HG03025 (cell line): ENCODE measurements at regions not wholly inside any gene's neighbourhood (a gene's known extent, or its start where the extent isn't known, plus 50 kb on each side); places are given as distances from the start of the nearest gene placed in this dataset.

Experiments used
- ATAC-seq: cut with Tn5 transposase; IDR thresholded peaks from one replicate; pipeline ENCODE4 v1.9.1; 2021; ENCODE audit warnings: mild to moderate bottlenecking, moderate library complexity; ENCODE audit not compliant: unreplicated experiment, low FRiP score

DNA sequence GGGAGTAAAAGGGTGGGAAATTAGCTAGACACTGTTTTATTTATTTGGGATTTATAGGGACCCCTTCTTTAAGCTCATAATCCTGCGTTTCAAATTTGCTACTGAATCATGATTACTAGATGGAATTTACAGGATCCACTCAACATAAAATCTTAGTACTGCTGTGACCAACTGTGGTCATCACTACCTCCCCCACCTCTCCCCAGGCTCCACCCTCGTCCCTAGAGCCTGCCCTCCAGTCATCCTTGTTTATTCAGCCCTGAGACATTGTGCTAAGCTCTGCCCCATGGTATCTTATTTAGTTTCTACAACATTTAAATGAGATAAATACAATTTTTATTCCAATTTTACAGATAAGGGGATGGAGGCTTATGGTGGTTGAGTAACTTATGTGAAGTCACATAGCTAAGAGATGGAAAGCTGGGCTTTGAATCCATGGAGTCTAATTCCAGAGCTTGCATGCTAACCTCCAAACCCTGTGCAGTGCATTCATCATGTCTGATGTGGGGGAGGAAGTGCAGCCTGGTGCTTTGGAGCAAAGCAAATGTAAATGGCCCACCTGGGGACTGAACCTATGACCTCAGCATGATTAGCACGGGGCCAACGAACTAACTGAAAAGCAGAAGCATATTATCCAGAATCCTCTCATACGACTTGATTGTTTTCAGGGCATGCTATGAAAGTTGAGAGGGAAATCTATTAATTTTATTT is 502.4 kb downstream of the TMEM182 start:
- no peak for ATAC-seq

DNA sequence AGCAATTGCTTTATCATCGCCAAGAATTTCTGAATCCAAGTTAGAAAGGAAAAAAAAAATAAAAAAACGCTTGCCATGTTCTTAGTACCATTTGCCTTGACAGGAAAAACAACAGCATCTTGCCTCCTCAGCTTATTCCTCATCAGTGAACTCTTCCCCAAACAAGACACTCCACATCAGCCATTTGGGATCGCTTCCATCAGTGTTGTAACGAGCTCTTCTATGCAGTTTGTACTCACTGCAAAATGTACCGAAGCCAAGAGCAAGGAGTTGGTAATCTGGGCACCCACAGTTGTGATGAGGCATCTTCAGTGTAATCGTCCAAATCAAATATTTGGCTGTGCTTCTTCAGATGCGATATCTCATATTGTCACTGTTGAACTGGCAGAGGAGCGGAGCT is 503.7 kb downstream of the TMEM182 start:
- ATAC-seq, result no peak

GRCh38 chr2:103268841-103269498 is 507.1 kb downstream of the TMEM182 start:
- no peak for ATAC-seq

- ATAC-seq, result no peak
These were observed 515.0 kb downstream of the TMEM182 start for GRCh38 chr2:103276869-103277268.

DNA sequence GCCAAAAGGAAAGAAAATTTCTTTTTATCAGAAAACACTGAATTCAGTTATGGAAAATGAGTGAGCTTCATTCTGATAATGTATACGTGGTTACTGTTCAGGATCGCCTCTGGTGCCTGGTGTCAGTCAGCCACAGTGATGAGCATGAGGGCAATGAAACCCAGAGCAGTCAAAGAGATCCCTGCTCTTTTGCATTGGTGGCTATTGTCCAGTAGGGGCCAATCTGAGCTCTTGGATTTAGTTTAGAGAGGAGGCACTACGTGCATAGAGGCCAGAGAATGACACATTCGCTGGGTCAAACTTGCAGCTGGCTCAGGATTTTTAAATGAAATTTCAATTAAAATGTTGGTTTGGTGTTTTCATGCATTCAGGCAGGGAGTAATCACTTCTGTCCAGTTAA is 522.9 kb downstream of the TMEM182 start:
- no peak for ATAC-seq

GRCh38 chr2:103285354-103285753 is 523.5 kb downstream of the TMEM182 start:
- no peak for ATAC-seq

GRCh38 chr2:103287746-103288145 is 525.9 kb downstream of the TMEM182 start:
- no peak for ATAC-seq

- ATAC-seq, result no peak
These were observed 526.9 kb downstream of the TMEM182 start for GRCh38 chr2:103288696-103289095.

DNA sequence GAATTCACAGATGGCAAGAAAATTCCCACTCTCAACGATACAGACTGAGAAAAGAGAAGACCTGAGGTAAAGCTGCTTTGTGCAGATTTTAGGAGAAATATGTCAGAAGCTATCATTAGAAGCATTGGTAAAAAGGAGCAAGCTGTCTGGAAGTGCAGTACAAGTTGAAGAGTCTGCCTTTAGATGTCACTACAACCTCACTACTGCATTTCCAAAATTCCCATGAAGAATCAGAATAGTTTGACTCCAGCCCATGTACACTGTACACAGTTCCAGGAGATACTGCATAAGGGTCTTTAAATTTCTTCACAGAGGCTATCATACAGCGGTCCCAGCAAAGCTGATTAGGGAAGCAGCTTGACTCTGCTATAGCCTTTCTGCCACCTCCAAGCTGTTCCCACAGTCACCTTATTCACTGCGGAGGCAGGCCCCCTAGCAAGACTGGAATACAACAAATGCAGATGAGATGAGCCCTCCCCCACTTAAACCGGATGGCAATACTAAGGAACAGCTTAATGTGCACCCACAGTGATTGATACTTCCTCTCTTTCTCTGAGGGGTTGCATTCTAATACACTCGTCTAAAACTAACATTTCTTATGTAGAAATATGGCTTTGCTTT is 527.4 kb downstream of the TMEM182 start:
- ATAC-seq, result no peak

DNA sequence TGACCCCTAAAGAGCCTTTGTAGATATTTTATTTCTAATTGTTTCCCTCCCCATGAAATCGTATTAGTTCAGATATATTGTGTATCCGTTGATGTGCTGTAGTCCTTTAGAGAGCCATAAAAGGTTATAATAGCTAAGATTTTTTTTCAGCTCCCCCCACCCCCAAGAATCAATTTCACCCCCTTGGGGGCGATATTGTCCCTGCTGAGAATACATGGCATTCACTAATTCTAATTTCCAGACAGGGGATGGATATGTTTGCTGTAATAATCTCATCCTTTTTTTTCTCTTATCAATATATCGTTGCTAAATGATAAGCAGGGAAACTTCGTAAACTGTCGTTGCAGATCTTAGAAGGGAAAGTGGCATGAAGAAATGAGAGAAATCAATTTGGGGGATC is 530.7 kb downstream of the TMEM182 start:
- ATAC-seq, result no peak

DNA sequence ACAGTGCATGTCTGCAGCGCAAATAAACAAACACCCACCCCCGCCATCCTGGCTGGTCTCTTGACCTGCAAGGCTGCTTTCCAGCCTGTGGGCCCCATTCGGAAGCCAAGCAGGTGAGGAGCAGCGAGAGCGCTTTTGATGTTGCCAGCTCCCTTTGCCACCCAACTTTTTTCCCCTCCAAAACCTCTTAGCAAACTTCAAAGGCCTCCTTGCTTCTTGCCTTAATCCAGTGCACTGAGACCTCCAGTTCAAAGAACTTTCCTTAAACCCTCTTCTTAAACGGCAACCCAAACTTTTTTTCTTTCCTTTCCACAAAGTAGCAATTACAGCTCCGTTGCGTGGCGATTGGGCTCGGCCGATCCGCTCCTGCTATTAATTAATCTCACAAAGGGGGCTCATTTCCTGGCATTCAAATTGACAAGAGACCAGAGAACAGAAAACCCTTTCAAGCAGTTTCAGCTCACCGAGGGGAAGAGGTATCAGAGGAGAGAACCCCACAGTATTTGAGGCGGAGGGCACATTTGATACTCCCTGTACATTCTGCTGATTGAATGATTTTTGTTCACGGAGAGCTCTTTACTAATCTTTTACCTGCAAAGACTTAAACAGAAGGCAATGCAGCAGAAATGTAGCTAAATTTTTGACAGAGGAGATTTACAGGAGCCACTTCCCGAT is 531.4 kb downstream of the TMEM182 start:
- no peak for ATAC-seq

- no peak for ATAC-seq
These were observed 531.9 kb downstream of the TMEM182 start for GRCh38 chr2:103293742-103294077.

DNA sequence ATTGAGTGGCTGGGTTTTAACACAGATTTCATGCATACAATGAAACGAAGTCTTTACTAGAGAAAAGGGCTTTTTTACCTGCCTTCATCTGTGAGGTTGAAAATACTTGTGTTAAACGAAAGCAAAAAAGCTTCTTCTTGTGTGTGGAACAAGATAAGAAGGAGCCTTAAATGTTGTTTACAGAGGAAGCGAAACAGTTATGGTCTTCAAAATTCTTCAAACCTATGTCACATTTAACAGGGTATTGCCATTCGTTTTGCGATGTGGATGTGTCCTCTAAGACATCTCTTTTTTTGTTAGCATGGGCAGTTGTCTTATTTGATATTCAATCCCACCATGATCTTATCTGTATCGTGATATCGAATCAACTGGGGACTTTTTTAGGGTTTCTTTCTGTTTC is 532.6 kb downstream of the TMEM182 start:
- ATAC-seq, result no peak

DNA sequence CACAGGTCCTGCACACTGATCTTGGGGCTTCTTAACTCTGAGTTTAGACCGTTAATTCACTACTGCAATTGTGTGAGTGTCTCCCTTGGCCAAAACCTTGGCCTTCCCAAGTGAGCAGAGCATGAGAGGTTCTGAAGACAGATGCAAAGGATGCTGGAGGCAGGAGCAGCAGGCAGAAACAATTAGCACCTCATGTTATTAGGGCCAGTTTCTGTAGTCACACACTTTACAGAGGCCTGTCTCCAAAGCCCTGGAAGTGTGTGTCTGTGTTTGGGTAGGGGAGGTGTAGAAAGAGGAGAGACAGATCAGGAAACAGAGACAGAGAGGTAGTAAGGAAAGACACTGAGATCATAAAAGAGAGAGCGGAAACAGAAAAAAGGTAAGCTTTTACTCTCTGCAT is 533.8 kb downstream of the TMEM182 start:
- ATAC-seq, result no peak

- ATAC-seq, result no peak
These were observed 562.8 kb downstream of the TMEM182 start for GRCh38 chr2:103324671-103325070.

DNA sequence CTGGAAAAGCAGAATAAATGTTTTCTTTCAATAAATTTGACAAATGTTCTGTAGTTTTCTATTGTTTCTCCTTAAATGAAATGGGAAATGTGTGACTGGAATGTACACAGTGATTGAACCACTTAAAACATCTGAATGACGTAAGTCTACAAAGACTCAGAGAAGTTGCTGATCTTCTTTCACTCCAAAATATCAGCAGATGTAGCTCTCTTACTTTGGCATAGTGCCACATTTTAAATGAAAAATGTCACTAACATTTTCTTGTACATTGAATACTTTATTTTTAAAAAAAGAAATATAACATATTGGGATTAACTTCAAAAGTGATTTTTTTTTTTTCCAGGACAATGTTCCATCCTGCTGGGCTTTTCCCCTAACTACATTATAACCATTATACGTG is 565.6 kb downstream of the TMEM182 start:
- ATAC-seq, result no peak

- no peak for ATAC-seq
These were observed 566.1 kb downstream of the TMEM182 start for GRCh38 chr2:103327966-103328365.

DNA sequence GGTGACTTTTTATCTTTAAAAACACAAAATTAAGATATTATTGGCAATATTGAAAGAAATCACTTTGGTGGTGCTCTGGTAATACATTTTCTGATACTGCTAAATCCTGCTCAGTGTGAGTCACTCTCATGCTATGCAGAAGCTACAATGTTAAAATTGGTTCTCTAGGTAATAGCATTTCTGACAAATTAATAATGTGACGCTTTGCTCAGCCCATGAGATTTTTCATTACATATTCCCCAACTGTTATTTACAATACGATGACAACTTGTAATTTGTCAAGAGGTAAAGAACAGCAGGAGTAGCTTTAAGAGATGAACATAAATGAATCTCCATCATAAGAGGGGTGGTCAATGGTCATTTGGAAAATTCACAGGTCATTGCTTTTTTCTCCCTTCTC is 573.6 kb downstream of the TMEM182 start:
- ATAC-seq, result no peak

GRCh38 chr2:103338819-103339218 is 577.0 kb downstream of the TMEM182 start:
- ATAC-seq, result no peak

DNA sequence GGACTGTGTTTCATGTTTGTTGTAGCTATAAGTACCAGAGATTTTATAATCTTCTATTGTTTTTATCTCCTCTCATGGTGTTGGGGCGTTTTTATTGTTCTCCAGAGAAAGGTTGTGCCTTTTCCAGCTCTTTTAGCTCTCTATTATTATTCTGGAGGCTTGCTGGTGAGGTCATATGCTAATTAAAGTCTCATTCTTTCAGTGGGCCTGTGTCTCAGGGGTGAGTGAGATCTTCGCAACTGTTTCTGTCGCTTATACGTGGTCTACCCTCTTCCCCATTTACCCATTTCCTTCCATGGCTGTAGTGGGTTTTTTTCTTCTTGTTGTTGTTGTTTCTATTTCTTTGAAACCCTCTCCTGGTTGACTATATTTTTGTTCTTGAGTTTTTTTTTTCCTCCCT is 584.9 kb downstream of the TMEM182 start:
- no peak for ATAC-seq

DNA sequence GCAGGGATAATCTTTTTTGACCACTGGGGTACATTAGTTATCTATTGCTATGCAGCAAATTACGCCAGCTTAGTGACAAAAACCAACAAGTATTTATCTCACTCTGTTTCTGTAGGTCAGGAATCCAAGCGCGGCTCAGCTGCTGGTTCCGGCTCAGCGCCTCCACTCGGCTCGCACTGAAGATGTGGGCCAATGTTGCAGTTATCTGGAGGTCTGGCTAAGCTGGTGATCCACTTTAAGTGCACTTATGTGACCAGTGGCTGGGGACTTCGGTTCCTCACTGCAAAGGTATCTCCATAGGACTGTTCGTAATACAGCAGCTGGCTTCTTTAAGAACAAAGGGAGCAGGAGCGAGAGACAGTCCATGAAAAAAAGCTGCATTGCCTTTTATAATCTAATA is 591.9 kb downstream of the TMEM182 start:
- no peak for ATAC-seq

GRCh38 chr2:103355287-103355686 is 593.5 kb downstream of the TMEM182 start:
- ATAC-seq, result no peak
